SIG-M5 treated with dmso at 0.1 percent for 504 hours (cell line): ENCODE measurements at regions not wholly inside any gene's neighbourhood (a gene's known extent, or its start where the extent isn't known, plus 50 kb on each side); places are given as distances from the start of the nearest gene placed in this dataset.
A peak's percentile ranks its signal among the peaks of the same experiment; 100 is the strongest.

Experiments used
- DNase-seq: peaks from one replicate; lab custom pipeline; 2025; ENCODE audit not compliant: unreplicated experiment; lab: John Stamatoyannopoulos, UW

DNA sequence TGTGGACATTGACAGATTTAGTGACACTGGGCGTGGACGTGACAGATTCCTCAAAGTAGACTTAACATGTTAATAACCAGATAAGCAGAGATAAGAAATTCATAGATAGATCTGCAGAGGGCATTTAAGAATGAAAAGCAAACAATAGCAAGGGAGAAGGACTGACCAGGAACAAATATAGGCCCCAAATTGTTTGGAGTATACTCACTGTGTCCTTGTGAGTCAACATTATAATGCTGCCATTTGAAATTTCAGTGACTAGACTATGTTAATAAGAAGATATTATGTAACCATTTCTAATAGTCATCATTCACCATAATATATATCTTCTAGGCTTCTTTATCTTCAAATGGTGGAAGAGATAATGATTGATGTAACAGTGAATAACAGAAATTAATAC lies 78.1 kb upstream of the SLC38A11 start:
- no peak for DNase-seq

DNA sequence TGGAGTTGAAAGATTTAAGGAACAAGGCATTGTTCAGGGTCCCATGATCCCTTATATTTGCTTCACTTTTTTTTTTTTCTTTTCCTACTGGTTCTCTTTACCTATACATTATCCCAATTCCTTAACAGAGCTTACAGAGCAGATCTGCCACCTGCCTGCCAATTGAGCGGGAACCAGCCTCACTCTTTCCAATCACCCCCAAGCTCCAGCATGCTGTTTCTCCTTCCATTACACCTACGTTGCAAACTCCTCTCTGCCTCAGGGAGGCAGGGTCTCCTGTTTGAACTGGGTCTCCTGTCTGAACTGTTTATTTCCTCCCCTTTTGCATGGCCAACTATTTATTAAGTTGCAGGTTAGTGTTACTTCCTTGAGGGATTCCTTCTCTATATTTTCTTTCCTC lies 77.2 kb upstream of the SLC38A11 start:
- no peak for DNase-seq

DNA sequence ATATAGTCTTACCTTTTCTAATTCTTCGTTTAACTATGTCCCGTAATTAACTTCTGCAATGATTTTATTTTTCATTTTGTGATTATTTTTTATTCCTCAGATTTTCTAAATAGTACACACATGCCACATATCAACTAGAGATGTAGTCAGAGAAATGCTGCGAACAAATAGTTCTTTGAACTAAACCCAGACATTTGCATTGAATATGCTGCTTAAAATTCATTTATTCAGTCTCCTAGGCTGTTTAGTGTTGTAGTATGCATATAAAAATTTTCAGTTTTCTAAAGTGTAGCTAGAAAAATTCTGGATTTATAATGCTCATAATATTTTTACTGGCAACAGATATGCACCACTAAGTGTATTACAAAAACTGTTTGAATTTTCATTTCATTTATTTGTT lies 68.9 kb upstream of the SLC38A11 start:
- DNase-seq, result no peak

DNA sequence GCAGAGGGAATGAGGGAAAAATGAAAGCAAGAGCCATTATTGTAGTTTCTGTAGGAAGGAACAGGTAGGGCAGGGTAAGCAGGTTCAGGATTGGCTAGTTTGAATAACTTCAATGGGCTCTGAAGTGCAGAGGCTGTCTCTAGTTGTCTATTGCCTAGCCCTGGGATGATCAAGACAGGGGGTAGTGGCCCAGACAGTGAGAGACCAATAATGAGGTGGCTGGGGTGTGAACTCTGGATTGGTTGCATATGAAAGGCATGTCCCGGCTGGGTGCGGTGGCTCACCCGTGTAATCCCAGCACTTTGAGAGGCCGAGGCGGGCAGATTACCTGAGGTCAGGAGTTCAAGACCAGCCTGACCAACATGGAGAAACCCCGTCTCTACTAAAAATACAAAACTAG lies 67.5 kb upstream of the SLC38A11 start:
- DNase-seq, result no peak

DNA sequence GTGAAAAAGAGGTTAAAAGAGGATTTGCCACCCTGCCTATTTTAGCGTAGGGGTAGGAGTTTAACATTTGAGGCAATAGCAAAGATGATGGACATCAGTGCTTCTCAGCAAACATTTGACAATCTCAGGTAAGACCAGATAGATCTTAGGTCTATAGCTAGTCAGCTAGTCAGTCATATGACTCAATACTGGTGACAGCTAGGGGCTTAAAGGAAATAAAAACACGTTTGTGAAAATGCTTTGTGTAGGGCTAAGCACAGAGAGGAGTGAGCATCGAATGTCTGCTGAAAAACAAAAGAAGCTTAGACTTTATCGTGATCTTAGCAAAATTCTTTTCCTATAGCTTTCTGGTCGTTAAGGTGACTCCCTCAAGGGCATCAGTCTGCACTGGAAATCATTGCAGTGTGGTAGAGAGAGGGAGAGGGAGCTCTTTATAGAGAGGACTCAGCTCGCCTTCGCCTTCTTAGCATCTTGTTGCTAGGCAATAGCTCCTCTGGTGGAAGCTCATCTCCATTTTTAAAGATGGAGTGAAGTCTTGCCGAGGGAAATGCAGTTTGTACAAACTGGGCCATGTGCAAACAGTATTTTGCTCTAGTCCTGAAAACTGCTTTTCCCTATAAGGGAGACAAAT lies 62.8 kb upstream of the SLC38A11 start:
- no peak for DNase-seq

- DNase-seq, result peak; percentile 1
These were observed 61.6 kb upstream of the SLC38A11 start for GRCh38 chr2:165016772-165017411.

DNA sequence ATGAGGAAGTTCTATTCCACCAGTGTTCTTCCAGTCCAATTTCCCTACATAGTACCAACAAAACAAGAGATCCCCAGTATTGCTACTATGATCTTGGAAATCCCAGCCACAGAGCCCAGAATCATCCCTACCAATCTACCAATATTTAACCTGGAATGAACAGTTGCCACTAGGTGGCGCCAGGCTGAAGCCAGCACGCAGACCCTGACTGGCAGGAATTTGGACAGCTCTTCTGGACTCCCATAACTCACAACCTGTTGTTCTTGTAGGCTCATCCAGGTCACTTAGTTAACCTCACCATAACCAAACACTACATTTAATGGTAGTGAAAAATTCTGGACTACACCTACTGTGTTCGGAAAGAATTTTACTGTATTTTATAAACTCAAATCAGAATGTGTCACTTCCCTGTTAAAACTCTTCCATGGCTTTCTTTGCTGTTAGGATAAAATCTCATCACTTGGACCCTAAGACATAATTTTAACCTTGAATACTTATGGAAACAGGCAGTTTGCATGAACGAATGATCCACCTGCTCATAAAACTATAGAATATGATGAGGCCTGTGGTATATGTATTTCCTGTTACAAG lies 59.8 kb upstream of the SLC38A11 start:
- DNase-seq, result peak; percentile 53

DNA sequence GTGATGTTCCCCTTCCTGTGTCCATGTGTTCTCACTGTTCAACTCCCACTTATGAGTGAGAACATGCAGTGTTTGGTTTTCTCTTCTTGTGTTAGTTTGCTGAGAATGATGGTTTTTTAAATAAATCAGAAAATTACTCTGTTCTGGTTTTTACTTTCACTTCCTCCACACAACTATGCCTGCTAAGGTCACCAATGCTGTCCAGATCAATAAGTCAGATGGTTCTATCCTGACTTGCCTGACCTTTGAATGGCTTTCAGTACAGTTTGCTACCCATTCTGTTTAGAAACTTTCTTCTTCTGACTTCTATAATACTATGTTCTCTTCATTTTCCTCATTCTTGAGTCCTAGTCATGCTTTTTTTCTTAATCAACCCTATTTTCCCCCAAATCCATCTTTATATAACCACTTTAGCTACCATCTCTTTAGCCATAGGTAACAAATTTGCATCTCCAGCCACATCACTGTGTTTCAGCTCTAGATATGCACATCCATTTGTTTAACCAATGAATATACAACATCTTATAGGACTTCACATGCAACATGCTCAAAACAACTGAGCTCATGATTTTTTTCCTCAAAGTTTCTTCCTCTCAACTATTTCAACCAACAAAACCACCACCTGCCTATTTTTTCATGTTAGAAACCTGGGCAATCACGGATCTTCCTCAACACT lies 58.8 kb upstream of the SLC38A11 start:
- no peak for DNase-seq

DNA sequence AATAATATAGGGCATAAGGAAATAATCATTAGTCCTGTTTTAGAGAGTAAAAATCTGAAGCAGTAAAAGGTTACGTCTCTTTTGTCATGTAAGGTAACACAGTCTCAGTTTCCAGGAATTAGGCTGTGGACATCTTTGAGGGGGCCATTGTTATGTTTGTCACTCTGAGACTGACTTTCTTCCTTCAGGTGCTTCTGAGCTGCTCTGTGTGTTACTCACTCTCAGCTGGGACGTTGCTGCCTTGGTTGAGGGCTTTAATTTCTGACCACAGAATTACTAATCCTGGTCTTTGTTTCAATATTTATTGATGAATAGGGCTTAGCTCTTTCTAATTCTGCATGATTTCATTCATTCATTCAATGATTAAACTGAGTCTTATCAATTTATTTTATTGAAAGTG lies 55.9 kb upstream of the SLC38A11 start:
- DNase-seq, result no peak

DNA sequence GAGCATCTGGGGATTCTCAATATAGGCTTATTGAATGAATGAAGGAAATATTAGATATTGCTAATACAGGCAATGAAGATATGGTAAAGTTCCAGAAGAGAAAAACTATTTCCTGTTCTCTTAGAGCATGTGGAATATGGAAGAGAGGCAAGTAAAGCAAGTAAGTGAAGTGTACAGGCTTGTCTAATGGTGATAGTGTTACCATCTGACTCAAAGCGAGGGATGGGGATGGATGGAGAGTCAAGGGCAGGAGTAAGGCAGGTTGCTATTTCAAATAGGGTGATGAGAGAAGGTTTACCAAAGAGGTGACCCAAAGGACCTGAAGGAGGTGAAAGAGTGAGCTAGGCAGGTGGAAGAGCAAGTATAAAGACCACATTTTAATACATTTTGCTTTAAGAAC lies 55.2 kb upstream of the SLC38A11 start:
- DNase-seq, result no peak

- no peak for DNase-seq
These were observed 54.1 kb upstream of the SLC38A11 start for GRCh38 chr2:165009466-165009865.

GRCh38 chr2:165008730-165009315 lies 53.5 kb upstream of the SLC38A11 start:
- no peak for DNase-seq

DNA sequence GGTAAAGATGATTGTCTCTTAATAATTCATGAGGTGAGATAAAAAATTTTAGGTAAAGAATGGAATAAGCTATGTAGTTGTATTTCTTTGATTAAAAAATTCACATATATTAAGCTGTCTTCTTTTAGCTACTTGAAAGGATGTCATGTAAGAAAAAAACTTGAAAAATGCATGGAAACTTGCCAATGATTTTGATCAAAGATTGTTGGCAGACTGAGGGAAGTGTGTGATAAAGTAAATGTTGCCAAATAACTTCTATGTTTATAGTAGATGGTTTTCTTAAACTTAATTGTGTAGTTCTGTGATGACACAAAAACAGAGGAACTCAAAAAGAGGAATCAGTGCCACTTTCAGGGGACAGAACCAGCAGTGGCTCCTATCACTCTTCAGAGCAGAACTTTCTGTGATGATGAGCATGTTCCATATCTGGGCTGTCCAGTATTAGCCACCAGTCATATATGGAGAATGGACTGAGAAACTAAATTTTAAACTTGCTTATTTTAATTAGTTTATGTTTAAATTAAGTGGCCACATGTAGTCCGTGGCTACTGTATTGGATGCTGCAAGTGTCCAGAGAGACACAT lies 51.9 kb upstream of the SLC38A11 start:
- no peak for DNase-seq
